NCI-H1694 treated with DMSO at 0.1 percent for 48 hours (cell line): ENCODE measurements at regions not wholly inside any gene's neighbourhood (a gene's known extent, or its start where the extent isn't known, plus 50 kb on each side); places are given as distances from the start of the nearest gene placed in this dataset.
"Not testable (repeated sequence)": the region's sequence is repeated elsewhere in the genome, so short reads cannot be mapped to it uniquely, and the experiment has no call there.

Experiments used
- DNase-seq: peaks from one replicate; lab custom pipeline; 2025; lab: John Stamatoyannopoulos, UW

- no peak for DNase-seq
These were observed 1211.3 kb downstream of the REEP3 start for GRCh38 chr10:64732372-64732957.

DNA sequence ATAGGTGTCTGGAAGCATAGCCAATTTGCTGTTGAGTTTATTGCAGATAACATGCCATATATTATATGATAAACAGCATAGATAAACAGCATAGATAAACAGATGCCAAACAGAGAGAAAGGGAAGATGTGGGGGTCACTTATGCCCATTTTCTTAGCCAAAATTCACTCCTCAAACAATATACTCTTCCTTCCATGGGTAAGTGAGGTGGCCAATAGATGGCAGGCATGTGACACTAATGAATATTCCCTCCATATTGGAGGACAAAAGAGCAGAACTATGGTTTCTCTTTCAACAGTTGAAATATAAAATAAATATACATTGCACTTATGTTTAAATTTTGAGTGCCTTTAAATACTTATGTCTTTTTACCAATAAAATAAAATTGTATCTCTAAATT is 1212.8 kb downstream of the REEP3 start:
- DNase-seq, result no peak

GRCh38 chr10:64738462-64738861 is 1217.3 kb downstream of the REEP3 start:
- no peak for DNase-seq

DNA sequence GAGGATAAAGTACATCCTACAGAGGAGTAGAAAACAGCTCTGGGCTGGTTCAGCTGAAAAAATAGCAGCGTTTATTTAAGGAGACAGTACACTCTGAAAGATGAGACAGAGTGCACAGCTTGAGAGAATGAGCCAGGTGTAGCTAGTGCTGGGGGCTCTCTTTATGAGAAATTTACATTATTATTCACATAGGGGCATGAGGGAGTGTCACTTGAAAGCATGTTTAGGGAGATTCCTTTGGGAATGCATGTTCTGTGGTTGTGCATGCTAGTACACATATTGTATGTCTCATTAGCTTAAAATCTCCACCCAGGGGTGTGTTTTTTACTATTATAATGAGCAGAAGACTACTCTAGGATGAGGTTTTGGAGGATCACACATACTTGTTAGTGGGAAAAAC is 1224.4 kb downstream of the REEP3 start:
- no peak for DNase-seq

DNA sequence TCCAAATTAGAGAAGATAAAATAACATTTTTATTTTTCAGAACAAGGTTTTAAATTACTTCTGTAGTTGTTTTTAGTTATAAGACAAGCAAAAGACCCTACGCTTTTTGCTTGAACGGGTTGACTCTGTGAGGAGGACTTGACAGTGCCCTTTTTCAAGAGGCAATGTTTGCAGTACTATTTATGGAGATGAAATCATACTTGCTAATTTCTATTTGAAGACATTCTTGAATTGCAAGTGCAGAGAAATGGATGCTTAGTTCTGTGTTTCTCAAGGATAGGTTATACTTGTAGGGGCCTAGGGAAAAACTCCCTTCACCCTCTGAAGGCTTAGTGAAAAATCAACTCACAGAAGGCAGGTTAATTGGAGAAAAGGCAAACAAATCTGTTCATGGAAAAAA is 1229.5 kb downstream of the REEP3 start:
- no peak for DNase-seq

- DNase-seq, result no peak
These were observed 1232.3 kb downstream of the REEP3 start for GRCh38 chr10:64753516-64753915.

- no peak for DNase-seq
These were observed 1239.2 kb downstream of the REEP3 start for GRCh38 chr10:64760371-64760770.

DNA sequence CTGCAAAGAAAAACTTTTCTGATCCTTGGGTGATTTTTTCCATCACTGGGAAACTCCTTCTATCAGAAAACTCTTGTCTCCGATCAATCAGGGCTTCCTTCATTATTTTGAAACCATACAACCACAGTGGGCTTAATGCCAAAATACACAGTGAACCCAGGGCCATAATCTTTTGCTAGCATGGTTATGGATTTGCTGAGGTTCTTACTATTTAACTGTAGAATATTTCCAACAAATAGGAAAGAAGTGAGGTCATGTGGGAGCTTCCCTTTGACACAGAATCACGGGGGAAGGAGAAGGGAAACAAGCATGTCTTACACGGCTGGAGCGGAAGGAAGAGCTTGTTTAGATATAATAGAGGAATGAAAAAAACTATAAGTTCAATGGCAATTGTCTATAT is 1241.7 kb downstream of the REEP3 start:
- no peak for DNase-seq

DNA sequence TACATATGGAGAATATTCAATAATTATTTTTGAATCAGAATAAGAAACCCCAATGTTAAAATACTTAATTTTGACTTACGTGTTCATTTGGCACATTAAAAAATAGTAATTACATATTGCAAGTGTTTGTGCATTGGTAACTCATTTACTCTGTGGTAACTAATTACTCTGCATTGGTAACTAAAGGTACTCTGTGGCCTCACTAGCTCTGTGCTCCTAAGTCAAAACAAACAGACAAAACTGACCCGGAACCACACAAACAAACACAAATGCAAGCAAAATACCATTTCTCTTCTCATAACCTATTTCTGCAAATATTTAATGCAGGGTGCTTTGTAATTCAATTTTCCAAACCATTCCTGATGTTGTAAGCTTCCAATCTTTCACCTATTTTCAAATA is 1244.3 kb downstream of the REEP3 start:
- DNase-seq, result no peak

DNA sequence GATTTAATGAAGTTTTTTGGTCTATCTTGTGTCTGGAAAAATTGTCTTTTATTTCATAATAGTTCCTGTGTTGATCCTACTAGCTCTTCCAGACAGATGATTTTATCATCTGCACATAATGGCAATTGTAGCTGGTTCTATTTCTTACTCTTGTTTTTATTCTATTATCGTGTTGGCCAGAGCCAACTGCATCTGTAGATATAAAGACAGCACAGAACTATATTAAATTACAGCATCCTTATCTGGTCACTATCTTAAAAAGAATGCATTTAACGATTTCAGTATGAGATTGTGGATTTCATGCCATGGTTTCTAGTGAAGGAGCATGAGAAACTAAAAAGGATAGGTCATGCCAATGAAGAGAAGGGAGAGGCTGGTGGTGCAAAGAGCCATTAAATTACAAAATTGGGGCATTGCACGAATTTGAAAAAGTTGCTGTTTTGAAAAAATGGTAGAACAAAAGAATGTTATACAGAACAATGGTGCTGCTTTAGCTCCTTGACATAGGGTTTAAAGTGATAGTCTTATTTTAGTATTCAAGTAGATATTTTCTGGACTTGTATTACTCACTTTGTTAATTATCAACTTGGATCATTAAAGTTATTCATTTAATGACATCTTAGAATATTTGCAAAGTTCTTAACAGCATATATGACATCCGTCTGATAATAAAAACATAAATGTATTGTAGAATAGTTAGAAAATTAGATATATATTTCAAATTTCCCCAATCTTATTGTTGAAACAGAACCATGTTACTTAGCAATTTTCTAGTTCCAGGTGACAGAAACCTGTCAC is 1250.3 kb downstream of the REEP3 start:
- no peak for DNase-seq

- DNase-seq, result no peak
These were observed 1252.2 kb downstream of the REEP3 start for GRCh38 chr10:64773357-64773756.

DNA sequence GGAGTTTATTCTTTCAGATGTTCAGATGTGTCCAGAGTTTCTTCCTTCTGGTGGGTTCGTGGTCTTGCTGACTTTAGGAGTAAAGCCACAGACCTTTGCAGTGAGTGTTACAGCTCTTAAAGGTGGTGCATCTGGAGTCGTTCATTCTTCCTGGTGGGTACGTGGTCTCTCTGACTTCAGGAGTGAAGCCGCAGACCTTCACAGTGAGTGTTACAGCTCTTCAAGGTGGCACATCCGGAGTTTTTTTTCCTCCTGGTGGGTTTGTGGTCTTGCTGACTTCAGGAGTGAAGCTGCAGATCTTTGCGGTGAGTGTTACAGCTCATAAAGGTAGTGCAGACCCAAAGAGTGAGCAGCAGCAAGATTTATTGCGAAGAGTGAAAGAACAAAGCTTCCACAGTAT is 1263.2 kb downstream of the REEP3 start:
- not testable (repeated sequence) for DNase-seq

DNA sequence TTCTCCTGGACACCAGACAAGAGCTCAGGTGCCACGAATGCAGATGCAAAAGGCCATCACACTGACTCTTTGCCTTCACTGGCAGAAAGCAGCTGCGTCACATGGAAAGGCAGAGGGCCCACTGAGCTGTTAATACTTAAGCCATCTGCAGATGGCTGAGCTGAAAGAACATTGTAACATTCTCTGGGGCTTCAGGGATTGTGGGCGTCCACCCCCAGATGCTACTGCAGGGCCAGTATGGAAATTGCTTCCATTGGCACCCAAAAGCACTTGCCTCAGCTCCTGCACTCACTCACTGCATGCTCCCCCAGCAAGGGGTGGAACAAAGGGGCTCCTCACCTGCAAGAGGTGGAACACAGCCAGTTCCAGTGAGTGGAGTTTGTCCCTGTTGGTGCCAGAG is 1264.6 kb downstream of the REEP3 start:
- DNase-seq, result no peak

DNA sequence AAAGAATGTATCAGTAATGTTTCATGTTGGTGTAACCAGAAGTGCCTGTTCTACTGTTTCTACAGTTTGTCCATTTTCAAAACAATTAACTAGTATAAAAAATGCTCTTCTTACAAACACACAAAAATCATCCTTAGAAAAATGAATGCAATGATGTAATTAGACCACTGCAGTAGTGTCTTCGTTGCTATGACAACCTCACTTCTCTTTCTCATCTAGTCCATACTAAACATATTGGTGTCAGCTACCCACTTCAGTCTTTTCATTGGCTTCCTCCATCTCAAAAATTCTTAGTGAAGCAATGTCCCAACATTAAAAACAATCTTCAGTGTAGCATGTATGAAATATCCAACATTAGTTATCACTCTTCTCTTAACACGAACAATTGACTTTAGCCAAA is 1265.8 kb downstream of the REEP3 start:
- DNase-seq, result no peak

- no peak for DNase-seq
These were observed 1274.6 kb downstream of the REEP3 start for GRCh38 chr10:64795847-64796246.

GRCh38 chr10:64798297-64798696 is 1277.1 kb downstream of the REEP3 start:
- DNase-seq, result no peak

DNA sequence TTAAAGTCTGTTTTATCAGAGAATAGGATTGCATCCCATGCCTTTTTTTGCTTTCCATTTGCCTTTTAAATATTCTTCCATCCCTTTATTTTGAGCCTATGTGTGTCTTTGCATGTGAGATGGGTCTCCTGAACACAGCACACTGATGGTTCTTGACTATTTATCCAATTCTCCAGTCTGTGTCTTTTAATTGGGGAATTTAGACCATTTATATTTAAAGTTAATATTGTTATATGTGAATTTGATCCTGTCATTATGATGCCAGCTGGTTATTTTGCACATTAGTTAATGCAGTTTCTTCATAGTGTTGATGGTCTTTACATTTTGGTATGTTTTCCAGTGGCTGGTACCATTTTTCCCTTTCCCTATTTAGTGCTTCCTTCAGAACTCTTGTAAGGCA is 1287.0 kb downstream of the REEP3 start:
- not testable (repeated sequence) for DNase-seq

DNA sequence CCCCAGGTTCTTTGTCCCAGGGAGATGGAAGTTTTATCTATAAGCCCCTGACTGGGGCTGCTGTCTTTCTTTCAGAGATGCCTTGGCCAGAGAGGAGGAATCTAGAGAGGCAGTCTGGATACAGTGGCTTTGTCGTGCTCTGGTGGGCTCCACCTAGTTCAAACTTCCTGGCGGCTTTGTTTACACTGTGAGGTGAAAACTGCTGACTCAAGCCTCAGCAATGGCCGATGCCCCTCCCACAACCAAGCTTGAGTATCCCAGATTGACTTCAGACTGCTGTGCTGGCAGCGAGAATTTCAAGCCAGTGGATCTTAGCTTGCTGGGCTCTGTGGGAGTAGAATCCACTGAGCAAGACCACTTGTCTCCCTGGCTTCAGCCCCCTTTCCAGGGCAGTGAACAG is 1288.8 kb downstream of the REEP3 start:
- DNase-seq, result not testable (repeated sequence)

DNA sequence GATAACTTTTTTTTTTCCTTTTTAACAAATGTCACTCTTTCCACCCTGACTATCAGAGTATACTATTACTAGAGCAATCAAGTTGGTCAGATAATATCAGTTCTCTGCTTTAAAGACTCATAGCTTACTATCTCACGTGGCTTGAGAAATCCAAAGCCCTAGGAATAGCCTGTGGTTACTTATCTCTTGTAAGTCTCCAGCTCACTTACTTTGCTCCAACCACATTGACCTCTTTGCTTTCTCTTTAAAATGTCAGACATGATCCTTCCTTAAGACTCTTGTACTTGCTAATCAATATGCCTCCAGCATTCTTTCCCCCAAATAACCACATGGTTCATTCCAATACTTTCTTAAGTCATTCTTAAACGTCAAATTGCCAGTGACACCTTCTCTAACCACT is 1292.2 kb downstream of the REEP3 start:
- no peak for DNase-seq

GRCh38 chr10:64814201-64814600 is 1293.0 kb downstream of the REEP3 start:
- DNase-seq, result no peak

- DNase-seq, result no peak
These were observed 1308.7 kb downstream of the REEP3 start for GRCh38 chr10:64829888-64830412.

DNA sequence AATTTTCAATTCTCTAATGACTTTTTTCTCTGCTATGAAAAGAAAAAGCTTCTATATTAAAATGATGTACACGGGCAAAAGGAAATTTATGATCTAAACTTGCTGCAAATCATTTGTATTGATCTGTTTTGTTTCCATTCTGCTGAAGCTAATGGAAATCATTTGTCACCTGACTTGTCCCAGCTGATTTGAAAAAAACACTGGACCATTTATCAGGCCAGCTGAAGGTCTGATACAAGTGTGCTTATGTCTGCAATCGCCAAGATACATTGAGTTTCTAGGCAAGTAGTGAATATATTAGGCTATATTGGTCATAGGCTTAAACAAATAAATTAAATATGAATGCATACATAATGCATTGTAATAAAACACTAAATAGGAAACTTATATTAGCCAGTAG is 1309.7 kb downstream of the REEP3 start:
- DNase-seq, result no peak

DNA sequence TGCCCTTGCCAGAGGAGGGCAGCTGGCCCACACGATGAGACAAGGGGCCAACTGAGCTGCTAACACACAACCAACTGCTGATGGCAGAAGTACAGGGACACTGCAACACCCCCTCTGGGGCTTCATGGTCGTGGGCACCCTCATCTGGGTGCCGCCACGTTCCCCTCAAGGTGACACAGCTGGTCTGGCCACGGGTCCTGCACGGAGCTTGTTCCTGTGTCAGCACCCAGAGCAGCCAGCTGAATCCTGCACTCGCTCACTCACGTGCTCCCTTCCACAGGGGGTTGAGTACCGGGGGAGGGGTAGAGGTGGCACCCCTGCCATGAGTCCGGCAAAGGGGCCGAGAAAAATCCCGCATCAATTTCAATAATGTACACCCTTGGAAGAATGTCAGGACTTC is 1319.1 kb downstream of the REEP3 start:
- no peak for DNase-seq

- no peak for DNase-seq
These were observed 1325.5 kb downstream of the REEP3 start for GRCh38 chr10:64846700-64847099.
